OCI-LY1 (cell line): ENCODE measurements at regions not wholly inside any gene's neighbourhood (a gene's known extent, or its start where the extent isn't known, plus 50 kb on each side); places are given as distances from the start of the nearest gene placed in this dataset.

Experiments
- H2AFZ ChIP-seq: fragments of 200-600 bp; sonication (generic), shearing (Covaris generic); 2 replicates; pipeline ENCODE4 v1.6.0; 2014; ENCODE audit warnings: antibody characterized with exemption, mild to moderate bottlenecking, low read length
- H3F3A ChIP-seq: fragments of 200-600 bp; sonication (generic), shearing (Covaris generic); 2 replicates; pipeline ENCODE4 v1.6.0; 2014; ENCODE audit warnings: mild to moderate bottlenecking, antibody characterized with exemption, low read length, moderate library complexity; ENCODE audit not compliant: insufficient read depth
- H3K27ac ChIP-seq: fragments of 200-600 bp; sonication (generic); 2 replicates; pipeline ENCODE4 v1.5.1; 2014; ENCODE audit warnings: low read length, mixed run types, mild to moderate bottlenecking, low read depth; ENCODE audit not compliant: poor library complexity, severe bottlenecking
- H3K27me3 ChIP-seq: fragments of 200-600 bp; sonication (generic); 2 replicates; pipeline ENCODE4 v1.6.0; 2014; ENCODE audit warnings: antibody characterized with exemption, mild to moderate bottlenecking, low read length, moderate library complexity; ENCODE audit not compliant: insufficient read depth
- H3K36me3 ChIP-seq: fragments of 200-600 bp; sonication (generic); 2 replicates; pipeline ENCODE4 v1.6.1; 2014; ENCODE audit warnings: mild to moderate bottlenecking, antibody characterized with exemption, low read length, moderate library complexity, mixed read lengths; ENCODE audit not compliant: insufficient read depth
- H3K4me1 ChIP-seq: fragments of 200-600 bp; sonication (generic); 2 replicates; pipeline ENCODE4 v1.5.1; 2014; ENCODE audit warnings: mild to moderate bottlenecking, low read length, moderate library complexity; ENCODE audit not compliant: insufficient read depth, severe bottlenecking
- H3K4me2 ChIP-seq: fragments of 200-600 bp; sonication (generic), shearing (Covaris generic); 2 replicates; pipeline ENCODE4 v1.6.1; 2014; ENCODE audit warnings: low read length
- H3K4me3 ChIP-seq: fragments of 200-600 bp; sonication (generic); 2 replicates; pipeline ENCODE4 v1.5.1; 2014; ENCODE audit warnings: low read length, low read depth, mild to moderate bottlenecking, mixed read lengths; ENCODE audit not compliant: poor library complexity, severe bottlenecking
- H3K79me2 ChIP-seq: fragments of 200-600 bp; shearing (Covaris generic); 2 replicates; pipeline ENCODE4 v1.6.1; 2016; ENCODE audit warnings: mixed run types, low read length, mixed read lengths; ENCODE audit not compliant: insufficient read depth
- H3K9ac ChIP-seq: fragments of 200-600 bp; sonication (generic), shearing (Covaris generic); 2 replicates; pipeline ENCODE4 v1.6.1; 2014; ENCODE audit warnings: mild to moderate bottlenecking, low read length, mixed read lengths
- H3K9me2 ChIP-seq: fragments of 200-600 bp; sonication (generic), shearing (Covaris generic); 2 replicates; pipeline ENCODE4 v1.6.1; 2014; ENCODE audit warnings: low read depth, mild to moderate bottlenecking, low read length, mixed read lengths
- H3K9me3 ChIP-seq: fragments of 200-600 bp; shearing (Covaris generic); 2 replicates; pipeline ENCODE4 v1.6.1; 2014; ENCODE audit warnings: low read length, mixed read lengths
- H4K20me1 ChIP-seq: fragments of 200-600 bp; sonication (generic), shearing (Covaris generic); 2 replicates; pipeline ENCODE4 v1.6.0; 2016; ENCODE audit warnings: mild to moderate bottlenecking, low read length; ENCODE audit not compliant: insufficient read depth
- EZH2 ChIP-seq: fragments of 200-600 bp; sonication (generic), shearing (Covaris generic); IDR thresholded peaks from 2 replicates; pipeline ENCODE4 v1.8.0; 2017; ENCODE audit warnings: borderline replicate concordance, mixed run types, mild to moderate bottlenecking, antibody characterized with exemption, low read length, moderate library complexity, mixed read lengths
- TF ChIP-seq, protein P1 (sequence below): fragments of 200-600 bp; sonication (generic), shearing (Covaris generic); IDR thresholded peaks from 2 replicates; pipeline ENCODE4 v1.5.1; 2017; ENCODE audit warnings: mild to moderate bottlenecking, antibody characterized with exemption, low read length, moderate library complexity, mixed read lengths

DNA sequence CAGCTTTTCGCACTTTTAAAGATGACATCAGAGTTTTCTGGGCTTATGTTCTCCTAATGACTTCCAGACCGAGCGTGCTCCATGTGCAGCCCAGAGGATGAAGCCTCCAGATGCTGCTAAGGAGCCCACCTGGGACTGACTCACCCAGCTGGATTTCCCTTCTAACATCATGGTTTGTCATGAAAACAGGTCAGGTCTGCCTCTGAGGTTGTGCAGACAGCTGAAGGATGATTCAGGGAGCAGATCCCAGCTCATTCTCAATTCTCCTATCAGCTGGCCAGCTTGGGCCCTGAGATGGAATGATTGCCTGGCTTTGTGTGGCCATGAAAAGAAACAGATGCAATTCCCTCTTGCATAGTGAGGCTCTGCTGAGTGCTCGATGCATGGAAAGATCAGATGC, 123.9 kb upstream of the DUSP10 start:
- Histone ChIP-seq H3K9ac (no peak overlapping the region), H4K20me1 (no peaks in the 10 kb centered on the region), H3K9me2 (no peaks in the 10 kb centered on the region), H3K27ac (no peak overlapping the region), H3K36me3 (no peaks in the 10 kb centered on the region), H3K27me3 (no peaks in the 10 kb centered on the region), H3K79me2 (no peaks in the 10 kb centered on the region), H3K4me3 (no peak overlapping the region), H3F3A (no peaks in the 10 kb centered on the region), H3K9me3 (no peaks in the 10 kb centered on the region), H3K4me2 (no peak overlapping the region), H3K4me1 (no peaks in the 10 kb centered on the region), H2AFZ (no peak overlapping the region)
- no peak for TF ChIP-seq EZH2
- TF ChIP-seq, protein P1, sequence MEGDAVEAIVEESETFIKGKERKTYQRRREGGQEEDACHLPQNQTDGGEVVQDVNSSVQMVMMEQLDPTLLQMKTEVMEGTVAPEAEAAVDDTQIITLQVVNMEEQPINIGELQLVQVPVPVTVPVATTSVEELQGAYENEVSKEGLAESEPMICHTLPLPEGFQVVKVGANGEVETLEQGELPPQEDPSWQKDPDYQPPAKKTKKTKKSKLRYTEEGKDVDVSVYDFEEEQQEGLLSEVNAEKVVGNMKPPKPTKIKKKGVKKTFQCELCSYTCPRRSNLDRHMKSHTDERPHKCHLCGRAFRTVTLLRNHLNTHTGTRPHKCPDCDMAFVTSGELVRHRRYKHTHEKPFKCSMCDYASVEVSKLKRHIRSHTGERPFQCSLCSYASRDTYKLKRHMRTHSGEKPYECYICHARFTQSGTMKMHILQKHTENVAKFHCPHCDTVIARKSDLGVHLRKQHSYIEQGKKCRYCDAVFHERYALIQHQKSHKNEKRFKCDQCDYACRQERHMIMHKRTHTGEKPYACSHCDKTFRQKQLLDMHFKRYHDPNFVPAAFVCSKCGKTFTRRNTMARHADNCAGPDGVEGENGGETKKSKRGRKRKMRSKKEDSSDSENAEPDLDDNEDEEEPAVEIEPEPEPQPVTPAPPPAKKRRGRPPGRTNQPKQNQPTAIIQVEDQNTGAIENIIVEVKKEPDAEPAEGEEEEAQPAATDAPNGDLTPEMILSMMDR: no peak

- no peak overlapping the region for H3K27ac ChIP-seq
- no peaks in the 10 kb centered on the region for H3K9me3 ChIP-seq
- H3F3A ChIP-seq: no peaks in the 10 kb centered on the region
- no peaks in the 10 kb centered on the region for H3K4me1 ChIP-seq
- H3K36me3 ChIP-seq: no peaks in the 10 kb centered on the region
- H3K9ac ChIP-seq: no peak overlapping the region
- TF ChIP-seq, protein P1: no peak
- no peak for TF ChIP-seq EZH2
- H3K79me2 ChIP-seq: no peaks in the 10 kb centered on the region
- H3K9me2 ChIP-seq: no peaks in the 10 kb centered on the region
- H3K27me3 ChIP-seq: no peaks in the 10 kb centered on the region
- no peak overlapping the region for H3K4me3 ChIP-seq
- H4K20me1 ChIP-seq: no peaks in the 10 kb centered on the region
- no peak overlapping the region for H2AFZ ChIP-seq
- no peak overlapping the region for H3K4me2 ChIP-seq
Measured at GRCh38 chr1:221863635-221864034, 121.7 kb upstream of the DUSP10 start.

GRCh38 chr1:221862971-221863370, 121.1 kb upstream of the DUSP10 start:
- Histone ChIP-seq H3K9me2 (no peaks in the 10 kb centered on the region), H3K9ac (no peak overlapping the region), H2AFZ (no peak overlapping the region), H3K4me1 (no peaks in the 10 kb centered on the region), H3K4me3 (no peak overlapping the region), H3K27ac (no peak overlapping the region), H3K79me2 (no peaks in the 10 kb centered on the region), H3F3A (no peaks in the 10 kb centered on the region), H3K9me3 (no peaks in the 10 kb centered on the region), H3K36me3 (no peaks in the 10 kb centered on the region), H3K4me2 (no peak overlapping the region), H4K20me1 (no peaks in the 10 kb centered on the region), H3K27me3 (no peaks in the 10 kb centered on the region)
- TF ChIP-seq, protein P1: no peak
- TF ChIP-seq EZH2: no peak
